NB4 (cell line): ENCODE measurements at regions not wholly inside any gene's neighbourhood (a gene's known extent, or its start where the extent isn't known, plus 50 kb on each side); places are given as distances from the start of the nearest gene placed in this dataset.

Source experiments
- POLR2A ChIP-seq: IDR thresholded peaks from 2 replicates; pipeline ENCODE4 v1.6.1; 2011; ENCODE audit warnings: mild to moderate bottlenecking; ENCODE audit not compliant: insufficient read length; ENCODE audit errors: extremely low read depth
- TF ChIP-seq, protein P1 (sequence below): IDR thresholded peaks from one replicate; pipeline ENCODE4 v1.5.1; 2012; ENCODE audit warnings: low read depth, low read length

GRCh38 chr16:77599793-77600415 lies 122.4 kb upstream of the NUDT7 start:
- TF ChIP-seq, protein P1, sequence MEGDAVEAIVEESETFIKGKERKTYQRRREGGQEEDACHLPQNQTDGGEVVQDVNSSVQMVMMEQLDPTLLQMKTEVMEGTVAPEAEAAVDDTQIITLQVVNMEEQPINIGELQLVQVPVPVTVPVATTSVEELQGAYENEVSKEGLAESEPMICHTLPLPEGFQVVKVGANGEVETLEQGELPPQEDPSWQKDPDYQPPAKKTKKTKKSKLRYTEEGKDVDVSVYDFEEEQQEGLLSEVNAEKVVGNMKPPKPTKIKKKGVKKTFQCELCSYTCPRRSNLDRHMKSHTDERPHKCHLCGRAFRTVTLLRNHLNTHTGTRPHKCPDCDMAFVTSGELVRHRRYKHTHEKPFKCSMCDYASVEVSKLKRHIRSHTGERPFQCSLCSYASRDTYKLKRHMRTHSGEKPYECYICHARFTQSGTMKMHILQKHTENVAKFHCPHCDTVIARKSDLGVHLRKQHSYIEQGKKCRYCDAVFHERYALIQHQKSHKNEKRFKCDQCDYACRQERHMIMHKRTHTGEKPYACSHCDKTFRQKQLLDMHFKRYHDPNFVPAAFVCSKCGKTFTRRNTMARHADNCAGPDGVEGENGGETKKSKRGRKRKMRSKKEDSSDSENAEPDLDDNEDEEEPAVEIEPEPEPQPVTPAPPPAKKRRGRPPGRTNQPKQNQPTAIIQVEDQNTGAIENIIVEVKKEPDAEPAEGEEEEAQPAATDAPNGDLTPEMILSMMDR = peak; percentile 82
- TF ChIP-seq POLR2A = no peak
